IMR-90 (cell line): ENCODE measurements at regions not wholly inside any gene's neighbourhood (a gene's known extent, or its start where the extent isn't known, plus 50 kb on each side); places are given as distances from the start of the nearest gene placed in this dataset.

Experiments
- ATAC-seq: fragments of 200-7000 bp; cut with Tn5 transposase; 2 replicates; pipeline ENCODE4 v1.9.1; 2020; ENCODE audit warnings: low read depth, mild to moderate bottlenecking, moderate library complexity
- BruUV-seq: library from RNA; stranded (reverse); fragments of 400-500 nt; replicated peaks from 2 replicates; lab custom pipeline; 2021; lab: Mats Ljungman, UMichigan
- CTCF ChIA-PET: fragments of 300-600 bp; formaldehyde crosslinking; extraction: SDS; loops from one replicate; lab custom pipeline; 2021; ENCODE audit warnings: antibody characterized with exemption; lab: Yijun Ruan, JAX
- POLR2A ChIA-PET: fragments of 300-600 bp; sonication (Branson Sonifier 250); formaldehyde crosslinking; loops from one replicate; lab custom pipeline; 2022; ENCODE audit warnings: antibody characterized with exemption; ENCODE audit not compliant: unreplicated experiment; lab: Charles Lee
- DNase-seq: peaks from one replicate; pipeline ENCODE4 v3.0.0; 2013
- H2AFZ ChIP-seq: replicated peaks from 2 replicates; pipeline ENCODE3; 2013; ENCODE audit warnings: low read length, mild to moderate bottlenecking; ENCODE audit not compliant: poor library complexity
- H2AK5ac ChIP-seq: 2 replicates; pipeline ENCODE4 v1.6.1; 2013; ENCODE audit warnings: low read depth, low read length, inconsistent platforms
- H2AK9ac ChIP-seq: replicated peaks from 2 replicates; pipeline ENCODE3; 2013; ENCODE audit warnings: mild to moderate bottlenecking, low read depth, low read length, moderate library complexity; ENCODE audit not compliant: poor library complexity
- H2BK120ac ChIP-seq: 2 replicates; pipeline ENCODE4 v1.6.1; 2013; ENCODE audit warnings: low read depth, low read length, inconsistent platforms
- H2BK15ac ChIP-seq: 3 replicates; pipeline ENCODE4 v1.6.1; 2013; ENCODE audit warnings: low read depth, low read length, inconsistent platforms
- H2BK20ac ChIP-seq: 2 replicates; pipeline ENCODE4 v1.6.1; 2013; ENCODE audit warnings: low read depth, mild to moderate bottlenecking, inconsistent platforms, low read length, moderate library complexity
- H2BK5ac ChIP-seq: 2 replicates; pipeline ENCODE4 v1.6.1; 2013; ENCODE audit warnings: mild to moderate bottlenecking, low read depth, low read length, inconsistent platforms; ENCODE audit not compliant: poor library complexity, severe bottlenecking
- H3K14ac ChIP-seq: replicated peaks from 2 replicates; pipeline ENCODE4 v1.6.1; 2013; ENCODE audit warnings: low read depth, low read length, inconsistent platforms
- H3K18ac ChIP-seq: 2 replicates; pipeline ENCODE4 v1.6.1; 2013; ENCODE audit warnings: low read depth, low read length, control low read depth
- H3K23ac ChIP-seq: 2 replicates; pipeline ENCODE4 v1.6.1; 2013; ENCODE audit warnings: low read depth, low read length, inconsistent platforms
- H3K27ac ChIP-seq: 2 replicates; pipeline ENCODE4 v1.5.1; 2013; ENCODE audit warnings: mild to moderate bottlenecking, control low read depth, low read length; ENCODE audit not compliant: insufficient read depth
- H3K27me3 ChIP-seq: 2 replicates; pipeline ENCODE4 v1.6.1; 2013; ENCODE audit warnings: low read length; ENCODE audit not compliant: control insufficient read depth, insufficient read depth
- H3K36me3 ChIP-seq: 2 replicates; pipeline ENCODE4 v1.6.1; 2013; ENCODE audit warnings: low read length, mixed read lengths; ENCODE audit not compliant: control insufficient read depth, insufficient read depth
- H3K4ac ChIP-seq: 2 replicates; pipeline ENCODE4 v1.6.1; 2013; ENCODE audit warnings: low read depth, low read length, inconsistent platforms
- H3K4me1 ChIP-seq: 2 replicates; pipeline ENCODE4 v1.6.1; 2013; ENCODE audit warnings: low read length, mixed read lengths; ENCODE audit not compliant: control insufficient read depth, insufficient read depth
- H3K4me2 ChIP-seq: 2 replicates; pipeline ENCODE4 v1.6.1; 2013; ENCODE audit warnings: low read depth, mild to moderate bottlenecking, control low read depth, low read length, moderate library complexity
- H3K4me3 ChIP-seq: 2 replicates; pipeline ENCODE4 v1.5.1; 2013; ENCODE audit warnings: low read depth, mild to moderate bottlenecking, control low read depth, low read length, moderate library complexity; ENCODE audit not compliant: insufficient read depth
- H3K56ac ChIP-seq: 2 replicates; pipeline ENCODE4 v1.6.1; 2013; ENCODE audit warnings: low read length, inconsistent platforms; ENCODE audit not compliant: insufficient read depth; ENCODE audit errors: extremely low read depth
- H3K79me1 ChIP-seq, 2 experiments: 2 replicates each; pipeline ENCODE4 v1.6.1; 2013; ENCODE audit warnings: low read length in 2 of 2, inconsistent platforms in 1 of 2, low read depth in 1 of 2
- H3K9ac ChIP-seq: 2 replicates; pipeline ENCODE4 v1.6.1; 2013; ENCODE audit warnings: low read depth, low read length, control low read depth
- H3K9me1 ChIP-seq: 2 replicates; pipeline ENCODE4 v1.6.1; 2013; ENCODE audit warnings: low read length, inconsistent platforms; ENCODE audit not compliant: insufficient read depth
- H3K9me3 ChIP-seq: 2 replicates; pipeline ENCODE4 v1.6.1; 2013; ENCODE audit warnings: low read length; ENCODE audit not compliant: control insufficient read depth, insufficient read depth
- H4K20me1 ChIP-seq: 2 replicates; pipeline ENCODE4 v1.6.1; 2013; ENCODE audit warnings: low read length, inconsistent platforms; ENCODE audit not compliant: insufficient read depth
- H4K5ac ChIP-seq: 2 replicates; pipeline ENCODE4 v1.6.1; 2013; ENCODE audit warnings: mild to moderate bottlenecking, low read depth, low read length, control low read depth
- H4K8ac ChIP-seq, 2 experiments: 2 replicates each; pipeline ENCODE4 v1.6.1; 2013; ENCODE audit warnings: low read depth in 2 of 2, low read length in 2 of 2, control low read depth in 1 of 2, inconsistent platforms in 1 of 2
- H4K91ac ChIP-seq: 2 replicates; pipeline ENCODE4 v1.6.1; 2013; ENCODE audit warnings: low read depth, low read length, inconsistent platforms; ENCODE audit not compliant: insufficient read depth
- BHLHE40 ChIP-seq: fragments of 150-350 bp; IDR thresholded peaks from 2 replicates; pipeline ENCODE4 v1.6.1; 2016; ENCODE audit warnings: mild to moderate bottlenecking, low read depth, low read length
- CEBPB ChIP-seq: IDR thresholded peaks from 2 replicates; pipeline ENCODE4 v1.6.1; 2012; ENCODE audit warnings: low read depth, low read length, improper control_type of control experiment
- CHD1 ChIP-seq: IDR thresholded peaks from 2 replicates; pipeline ENCODE4 v1.6.1; 2012; ENCODE audit warnings: low read depth, low read length, improper control_type of control experiment
- FOS ChIP-seq: fragments of 150-350 bp; IDR thresholded peaks from 2 replicates; pipeline ENCODE4 v1.6.1; 2016; ENCODE audit warnings: low read depth, low read length
- MAFK ChIP-seq: IDR thresholded peaks from 2 replicates; pipeline ENCODE4 v1.6.1; 2012; ENCODE audit warnings: low read depth, low read length, improper control_type of control experiment
- MAZ ChIP-seq: IDR thresholded peaks from 2 replicates; pipeline ENCODE4 v1.6.1; 2012; ENCODE audit warnings: low read depth, mild to moderate bottlenecking, low read length, improper control_type of control experiment, moderate library complexity, borderline replicate concordance
- MXI1 ChIP-seq: IDR thresholded peaks from 2 replicates; pipeline ENCODE4 v1.6.1; 2012; ENCODE audit warnings: low read depth, mild to moderate bottlenecking, low read length, moderate library complexity, borderline replicate concordance
- NFE2L2 ChIP-seq: fragments of 150-350 bp; IDR thresholded peaks from 2 replicates; pipeline ENCODE4 v1.6.1; 2016; ENCODE audit warnings: low read depth, mild to moderate bottlenecking, low read length
- RAD21 ChIP-seq: IDR thresholded peaks from 2 replicates; pipeline ENCODE4 v1.6.1; 2012; ENCODE audit warnings: low read length, improper control_type of control experiment
- RCOR1 ChIP-seq: IDR thresholded peaks from 2 replicates; pipeline ENCODE4 v1.6.1; 2012; ENCODE audit warnings: mild to moderate bottlenecking, low read length, improper control_type of control experiment; ENCODE audit not compliant: insufficient replicate concordance
- RFX5 ChIP-seq: IDR thresholded peaks from 2 replicates; pipeline ENCODE4 v1.8.0; 2012; ENCODE audit warnings: low read depth, mild to moderate bottlenecking, low read length, moderate library complexity
- SMC3 ChIP-seq: fragments of 150-350 bp; IDR thresholded peaks from 2 replicates; pipeline ENCODE4 v1.6.1; 2016; ENCODE audit warnings: low read depth, mild to moderate bottlenecking, antibody characterized with exemption, low read length, moderate library complexity
- dilution Hi-C: fragments of 300-500 bp; cut with HindIII; formaldehyde crosslinking; loops from one replicate; pipeline ENCODE4 v1.14.3; 2018; ENCODE audit warnings: low sequenced_read_pairs; ENCODE audit not compliant: unreplicated experiment
- in situ Hi-C: fragments of 300-500 bp; cut with MboI; formaldehyde crosslinking; loops from 3 replicates; pipeline ENCODE4 v1.14.3; 2019; ENCODE audit warnings: low sequenced_read_pairs, inconsistent platforms, mixed read lengths
- intact Hi-C: fragments of 100-400 bp; cut with micrococcal nuclease; formaldehyde crosslinking; loops from 2 replicates; pipeline ENCODE4 v1.10.0; 2022
- TF ChIP-seq, protein P1 (sequence below): fragments of 150-350 bp; IDR thresholded peaks from 2 replicates; pipeline ENCODE4 v1.6.1; 2016; ENCODE audit warnings: low read depth, mild to moderate bottlenecking, low read length, moderate library complexity, borderline replicate concordance
- TF ChIP-seq, protein P2 (sequence below): fragments of 150-350 bp; IDR thresholded peaks from 2 replicates; pipeline ENCODE4 v1.6.1; 2017; ENCODE audit warnings: mild to moderate bottlenecking, antibody characterized with exemption, low read length, low read depth

GRCh38 chr6:113796038-113796437 lies 61.1 kb upstream of the MARCKS start:
- no peaks in the 10 kb centered on the region for H3K27me3 ChIP-seq
- BruUV-seq: no TSS peak
- no peaks in the 10 kb centered on the region for H4K20me1 ChIP-seq
- H2BK5ac ChIP-seq: no peak overlapping the region
- H2BK20ac ChIP-seq: no peak overlapping the region
- no peaks in the 10 kb centered on the region for H3K9me3 ChIP-seq
- H4K91ac ChIP-seq: no peak overlapping the region
- no peak overlapping the region for H3K18ac ChIP-seq
- H3K56ac ChIP-seq: no peak overlapping the region
- H2BK15ac ChIP-seq: no peak overlapping the region
- H3K36me3 ChIP-seq: no peaks in the 10 kb centered on the region
- no peaks in the 10 kb centered on the region for H3K4me1 ChIP-seq
- H2AK5ac ChIP-seq: no peak overlapping the region
- intact Hi-C loops (no loop called here), dilution Hi-C loops (no loop called here), in situ Hi-C loops (no loop called here)
- TF ChIP-seq MXI1: no peak
- no peak for TF ChIP-seq RCOR1
- TF ChIP-seq RAD21: no peak
- TF ChIP-seq, protein P1, sequence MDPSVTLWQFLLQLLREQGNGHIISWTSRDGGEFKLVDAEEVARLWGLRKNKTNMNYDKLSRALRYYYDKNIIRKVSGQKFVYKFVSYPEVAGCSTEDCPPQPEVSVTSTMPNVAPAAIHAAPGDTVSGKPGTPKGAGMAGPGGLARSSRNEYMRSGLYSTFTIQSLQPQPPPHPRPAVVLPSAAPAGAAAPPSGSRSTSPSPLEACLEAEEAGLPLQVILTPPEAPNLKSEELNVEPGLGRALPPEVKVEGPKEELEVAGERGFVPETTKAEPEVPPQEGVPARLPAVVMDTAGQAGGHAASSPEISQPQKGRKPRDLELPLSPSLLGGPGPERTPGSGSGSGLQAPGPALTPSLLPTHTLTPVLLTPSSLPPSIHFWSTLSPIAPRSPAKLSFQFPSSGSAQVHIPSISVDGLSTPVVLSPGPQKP: no peak
- no peak for TF ChIP-seq FOS
- TF ChIP-seq RFX5: no peak
- TF ChIP-seq BHLHE40: no peak
- TF ChIP-seq CHD1: no peak
- TF ChIP-seq, protein P2, sequence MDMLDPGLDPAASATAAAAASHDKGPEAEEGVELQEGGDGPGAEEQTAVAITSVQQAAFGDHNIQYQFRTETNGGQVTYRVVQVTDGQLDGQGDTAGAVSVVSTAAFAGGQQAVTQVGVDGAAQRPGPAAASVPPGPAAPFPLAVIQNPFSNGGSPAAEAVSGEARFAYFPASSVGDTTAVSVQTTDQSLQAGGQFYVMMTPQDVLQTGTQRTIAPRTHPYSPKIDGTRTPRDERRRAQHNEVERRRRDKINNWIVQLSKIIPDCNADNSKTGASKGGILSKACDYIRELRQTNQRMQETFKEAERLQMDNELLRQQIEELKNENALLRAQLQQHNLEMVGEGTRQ: no peak
- no peak for TF ChIP-seq CEBPB
- TF ChIP-seq NFE2L2: no peak
- no peak for TF ChIP-seq MAFK
- TF ChIP-seq SMC3: no peak
- TF ChIP-seq MAZ: no peak
- no peak overlapping the region for H3K4ac ChIP-seq
- H2BK120ac ChIP-seq: no peak overlapping the region
- H4K8ac ChIP-seq: no peak overlapping the region
- H3K4me2 ChIP-seq: no peak overlapping the region
- no peak for ATAC-seq
- POLR2A ChIA-PET: no interaction called here
- no peak overlapping the region for H4K5ac ChIP-seq
- no peaks in the 10 kb centered on the region for H3K79me1 ChIP-seq
- no peak overlapping the region for H2AFZ ChIP-seq
- H3K9ac ChIP-seq: no peak overlapping the region
- CTCF ChIA-PET: no interaction called here
- no peaks in the 10 kb centered on the region for H3K9me1 ChIP-seq
- H3K27ac ChIP-seq: no peak overlapping the region
- no peak for DNase-seq
- no peak overlapping the region for H3K23ac ChIP-seq
- no peak overlapping the region for H2AK9ac ChIP-seq
- H3K14ac ChIP-seq: no peak overlapping the region
- H3K4me3 ChIP-seq: no peak overlapping the region
